Retinal pigment epithelial cell (primary cell): ENCODE measurements at regions not wholly inside any gene's neighbourhood (a gene's known extent, or its start where the extent isn't known, plus 50 kb on each side); places are given as distances from the start of the nearest gene placed in this dataset.
A peak's percentile ranks its signal among the peaks of the same experiment; 100 is the strongest.
"Not testable (repeated sequence)": the region's sequence is repeated elsewhere in the genome, so short reads cannot be mapped to it uniquely, and the experiment has no call there.

Source experiments
- DNase-seq: peaks from one replicate; pipeline ENCODE4 v3.0.0-alpha.2; 2010; ENCODE audit warnings: low read depth
- H3K4me3 ChIP-seq: 2 replicates; pipeline ENCODE4 v1.5.1; 2011; ENCODE audit warnings: mild to moderate bottlenecking, low read length, control low read depth, moderate library complexity
- CTCF ChIP-seq: conservative IDR thresholded peaks from 2 replicates; pipeline ENCODE4 v1.5.1; 2011; ENCODE audit warnings: low read depth, low read length, control low read depth, inconsistent platforms

- not testable (repeated sequence) for H3K4me3 ChIP-seq, DNase-seq
Measured at GRCh38 chr9:104195142-104195541, 101.0 kb downstream of the SMC2 start.

GRCh38 chr9:104200456-104200994 is 106.4 kb downstream of the SMC2 start:
- DNase-seq = no peak
- TF ChIP-seq CTCF = no peak
- no peak overlapping the region for H3K4me3 ChIP-seq

GRCh38 chr9:104206766-104207165 is 112.7 kb downstream of the SMC2 start:
- TF ChIP-seq CTCF = no peak
- no peak overlapping the region for H3K4me3 ChIP-seq
- DNase-seq = no peak

GRCh38 chr9:104209387-104209786 is 115.3 kb downstream of the SMC2 start:
- no peak overlapping the region for H3K4me3 ChIP-seq
- TF ChIP-seq CTCF = no peak
- no peak for DNase-seq

GRCh38 chr9:104227108-104227507 is 133.0 kb downstream of the SMC2 start:
- peak; percentile 72 for DNase-seq
- no peak for TF ChIP-seq CTCF
- H3K4me3 ChIP-seq = no peak overlapping the region

- no peak overlapping the region for H3K4me3 ChIP-seq
- DNase-seq = peak; percentile 91
- no peak for TF ChIP-seq CTCF
Measured at GRCh38 chr9:104232781-104233341, 138.8 kb downstream of the SMC2 start.

GRCh38 chr9:104233366-104233765 is 139.3 kb downstream of the SMC2 start:
- no peak for DNase-seq
- no peak overlapping the region for H3K4me3 ChIP-seq
- no peak for TF ChIP-seq CTCF

- DNase-seq, H3K4me3 ChIP-seq: not testable (repeated sequence)
Measured at GRCh38 chr9:104234632-104235337, 140.7 kb downstream of the SMC2 start.

- not testable (repeated sequence) for H3K4me3 ChIP-seq, DNase-seq
Measured at GRCh38 chr9:104235347-104236120, 141.4 kb downstream of the SMC2 start.
